IMR-90 (cell line): ENCODE measurements at regions not wholly inside any gene's neighbourhood (a gene's known extent, or its start where the extent isn't known, plus 50 kb on each side); places are given as distances from the start of the nearest gene placed in this dataset.

Source experiments
- ATAC-seq: fragments of 200-7000 bp; cut with Tn5 transposase; 2 replicates; pipeline ENCODE4 v1.9.1; 2020; ENCODE audit warnings: low read depth, mild to moderate bottlenecking, moderate library complexity
- BruUV-seq: library from RNA; stranded (reverse); fragments of 400-500 nt; replicated peaks from 2 replicates; lab custom pipeline; 2021; lab: Mats Ljungman, UMichigan
- CTCF ChIA-PET: fragments of 300-600 bp; formaldehyde crosslinking; extraction: SDS; loops from one replicate; lab custom pipeline; 2021; ENCODE audit warnings: antibody characterized with exemption; lab: Yijun Ruan, JAX
- POLR2A ChIA-PET: fragments of 300-600 bp; sonication (Branson Sonifier 250); formaldehyde crosslinking; loops from one replicate; lab custom pipeline; 2022; ENCODE audit warnings: antibody characterized with exemption; ENCODE audit not compliant: unreplicated experiment; lab: Charles Lee
- DNase-seq: peaks from one replicate; pipeline ENCODE4 v3.0.0; 2013
- H2AFZ ChIP-seq: replicated peaks from 2 replicates; pipeline ENCODE3; 2013; ENCODE audit warnings: low read length, mild to moderate bottlenecking; ENCODE audit not compliant: poor library complexity
- H2AK5ac ChIP-seq: 2 replicates; pipeline ENCODE4 v1.6.1; 2013; ENCODE audit warnings: low read depth, low read length, inconsistent platforms
- H2AK9ac ChIP-seq: replicated peaks from 2 replicates; pipeline ENCODE3; 2013; ENCODE audit warnings: mild to moderate bottlenecking, low read depth, low read length, moderate library complexity; ENCODE audit not compliant: poor library complexity
- H2BK120ac ChIP-seq: 2 replicates; pipeline ENCODE4 v1.6.1; 2013; ENCODE audit warnings: low read depth, low read length, inconsistent platforms
- H2BK15ac ChIP-seq: 3 replicates; pipeline ENCODE4 v1.6.1; 2013; ENCODE audit warnings: low read depth, low read length, inconsistent platforms
- H2BK20ac ChIP-seq: 2 replicates; pipeline ENCODE4 v1.6.1; 2013; ENCODE audit warnings: low read depth, mild to moderate bottlenecking, inconsistent platforms, low read length, moderate library complexity
- H2BK5ac ChIP-seq: 2 replicates; pipeline ENCODE4 v1.6.1; 2013; ENCODE audit warnings: mild to moderate bottlenecking, low read depth, low read length, inconsistent platforms; ENCODE audit not compliant: poor library complexity, severe bottlenecking
- H3K14ac ChIP-seq: replicated peaks from 2 replicates; pipeline ENCODE4 v1.6.1; 2013; ENCODE audit warnings: low read depth, low read length, inconsistent platforms
- H3K18ac ChIP-seq: 2 replicates; pipeline ENCODE4 v1.6.1; 2013; ENCODE audit warnings: low read depth, low read length, control low read depth
- H3K23ac ChIP-seq: 2 replicates; pipeline ENCODE4 v1.6.1; 2013; ENCODE audit warnings: low read depth, low read length, inconsistent platforms
- H3K27ac ChIP-seq: 2 replicates; pipeline ENCODE4 v1.5.1; 2013; ENCODE audit warnings: mild to moderate bottlenecking, control low read depth, low read length; ENCODE audit not compliant: insufficient read depth
- H3K27me3 ChIP-seq: 2 replicates; pipeline ENCODE4 v1.6.1; 2013; ENCODE audit warnings: low read length; ENCODE audit not compliant: control insufficient read depth, insufficient read depth
- H3K36me3 ChIP-seq: 2 replicates; pipeline ENCODE4 v1.6.1; 2013; ENCODE audit warnings: low read length, mixed read lengths; ENCODE audit not compliant: control insufficient read depth, insufficient read depth
- H3K4ac ChIP-seq: 2 replicates; pipeline ENCODE4 v1.6.1; 2013; ENCODE audit warnings: low read depth, low read length, inconsistent platforms
- H3K4me1 ChIP-seq: 2 replicates; pipeline ENCODE4 v1.6.1; 2013; ENCODE audit warnings: low read length, mixed read lengths; ENCODE audit not compliant: control insufficient read depth, insufficient read depth
- H3K4me2 ChIP-seq: 2 replicates; pipeline ENCODE4 v1.6.1; 2013; ENCODE audit warnings: low read depth, mild to moderate bottlenecking, control low read depth, low read length, moderate library complexity
- H3K4me3 ChIP-seq: 2 replicates; pipeline ENCODE4 v1.5.1; 2013; ENCODE audit warnings: low read depth, mild to moderate bottlenecking, control low read depth, low read length, moderate library complexity; ENCODE audit not compliant: insufficient read depth
- H3K56ac ChIP-seq: 2 replicates; pipeline ENCODE4 v1.6.1; 2013; ENCODE audit warnings: low read length, inconsistent platforms; ENCODE audit not compliant: insufficient read depth; ENCODE audit errors: extremely low read depth
- H3K79me1 ChIP-seq, 2 experiments: 2 replicates each; pipeline ENCODE4 v1.6.1; 2013; ENCODE audit warnings: low read length in 2 of 2, inconsistent platforms in 1 of 2, low read depth in 1 of 2
- H3K9ac ChIP-seq: 2 replicates; pipeline ENCODE4 v1.6.1; 2013; ENCODE audit warnings: low read depth, low read length, control low read depth
- H3K9me1 ChIP-seq: 2 replicates; pipeline ENCODE4 v1.6.1; 2013; ENCODE audit warnings: low read length, inconsistent platforms; ENCODE audit not compliant: insufficient read depth
- H3K9me3 ChIP-seq: 2 replicates; pipeline ENCODE4 v1.6.1; 2013; ENCODE audit warnings: low read length; ENCODE audit not compliant: control insufficient read depth, insufficient read depth
- H4K20me1 ChIP-seq: 2 replicates; pipeline ENCODE4 v1.6.1; 2013; ENCODE audit warnings: low read length, inconsistent platforms; ENCODE audit not compliant: insufficient read depth
- H4K5ac ChIP-seq: 2 replicates; pipeline ENCODE4 v1.6.1; 2013; ENCODE audit warnings: mild to moderate bottlenecking, low read depth, low read length, control low read depth
- H4K8ac ChIP-seq, 2 experiments: 2 replicates each; pipeline ENCODE4 v1.6.1; 2013; ENCODE audit warnings: low read depth in 2 of 2, low read length in 2 of 2, control low read depth in 1 of 2, inconsistent platforms in 1 of 2
- H4K91ac ChIP-seq: 2 replicates; pipeline ENCODE4 v1.6.1; 2013; ENCODE audit warnings: low read depth, low read length, inconsistent platforms; ENCODE audit not compliant: insufficient read depth
- BHLHE40 ChIP-seq: fragments of 150-350 bp; IDR thresholded peaks from 2 replicates; pipeline ENCODE4 v1.6.1; 2016; ENCODE audit warnings: mild to moderate bottlenecking, low read depth, low read length
- CEBPB ChIP-seq: IDR thresholded peaks from 2 replicates; pipeline ENCODE4 v1.6.1; 2012; ENCODE audit warnings: low read depth, low read length, improper control_type of control experiment
- CHD1 ChIP-seq: IDR thresholded peaks from 2 replicates; pipeline ENCODE4 v1.6.1; 2012; ENCODE audit warnings: low read depth, low read length, improper control_type of control experiment
- CTCF ChIP-seq: conservative IDR thresholded peaks from 2 replicates; pipeline ENCODE4 v1.5.1; 2012; ENCODE audit warnings: mild to moderate bottlenecking, low read depth, low read length, improper control_type of control experiment
- ELK1 ChIP-seq: fragments of 150-350 bp; IDR thresholded peaks from 2 replicates; pipeline ENCODE4 v1.6.1; 2016; ENCODE audit warnings: low read depth, mild to moderate bottlenecking, low read length, moderate library complexity, borderline replicate concordance
- FOS ChIP-seq: fragments of 150-350 bp; IDR thresholded peaks from 2 replicates; pipeline ENCODE4 v1.6.1; 2016; ENCODE audit warnings: low read depth, low read length
- MAFK ChIP-seq: IDR thresholded peaks from 2 replicates; pipeline ENCODE4 v1.6.1; 2012; ENCODE audit warnings: low read depth, low read length, improper control_type of control experiment
- MAZ ChIP-seq: IDR thresholded peaks from 2 replicates; pipeline ENCODE4 v1.6.1; 2012; ENCODE audit warnings: low read depth, mild to moderate bottlenecking, low read length, improper control_type of control experiment, moderate library complexity, borderline replicate concordance
- MXI1 ChIP-seq: IDR thresholded peaks from 2 replicates; pipeline ENCODE4 v1.6.1; 2012; ENCODE audit warnings: low read depth, mild to moderate bottlenecking, low read length, moderate library complexity, borderline replicate concordance
- RCOR1 ChIP-seq: IDR thresholded peaks from 2 replicates; pipeline ENCODE4 v1.6.1; 2012; ENCODE audit warnings: mild to moderate bottlenecking, low read length, improper control_type of control experiment; ENCODE audit not compliant: insufficient replicate concordance
- WGBS, 2 experiments: methylation state at CpG; one replicate each; pipeline versions ENCODE4 v1.1.5 to v1.1.7; 2013; ENCODE audit warnings: missing lambda C conversion rate in 2 of 2; ENCODE audit not compliant: insufficient read length in 1 of 2; ENCODE audit errors: extremely low coverage in 2 of 2; 5-methylcytosine and 5-hydroxymethylcytosine counted together
- dilution Hi-C: fragments of 300-500 bp; cut with HindIII; formaldehyde crosslinking; loops from one replicate; pipeline ENCODE4 v1.14.3; 2018; ENCODE audit warnings: low sequenced_read_pairs; ENCODE audit not compliant: unreplicated experiment
- in situ Hi-C: fragments of 300-500 bp; cut with MboI; formaldehyde crosslinking; loops from 3 replicates; pipeline ENCODE4 v1.14.3; 2019; ENCODE audit warnings: low sequenced_read_pairs, inconsistent platforms, mixed read lengths
- intact Hi-C: fragments of 100-400 bp; cut with micrococcal nuclease; formaldehyde crosslinking; loops from 2 replicates; pipeline ENCODE4 v1.10.0; 2022

- no peak overlapping the region for H2AK5ac ChIP-seq
- no peak overlapping the region for H3K9ac ChIP-seq
- H4K20me1 ChIP-seq, result no peaks in the 10 kb centered on the region
- DNase-seq (no peak), ATAC-seq (no peak)
- no peak overlapping the region for H2BK120ac ChIP-seq
- POLR2A ChIA-PET, result no interaction called here
- H3K36me3 ChIP-seq, result no peaks in the 10 kb centered on the region
- H3K9me3 ChIP-seq, result no peaks in the 10 kb centered on the region
- no peak overlapping the region for H3K14ac ChIP-seq
- no peak overlapping the region for H2BK5ac ChIP-seq
- H4K5ac ChIP-seq, result no peak overlapping the region
- no peak overlapping the region for H3K18ac ChIP-seq
- dilution Hi-C loops, result no loop called here
- H3K4ac ChIP-seq, result no peak overlapping the region
- 78% methylated on average over 1 of the region's 10 CpGs; no CpG with 5 or more reads in 1 of the 2 experiments for WGBS, 2 experiments
- no peak overlapping the region for H4K8ac ChIP-seq
- intact Hi-C loops, result no loop called here
- H3K79me1 ChIP-seq, result no peaks in the 10 kb centered on the region
- TF ChIP-seq CEBPB (no peak), MAFK (no peak), FOS (no peak), ELK1 (no peak), MXI1 (no peak), MAZ (no peak), CHD1 (no peak), BHLHE40 (no peak), RCOR1 (no peak), CTCF (no peak)
- CTCF ChIA-PET, result no interaction called here
- H3K4me2 ChIP-seq, result no peak overlapping the region
- H2AFZ ChIP-seq, result no peak overlapping the region
- no peak overlapping the region for H3K23ac ChIP-seq
- H3K4me3 ChIP-seq, result no peak overlapping the region
- no peak overlapping the region for H2AK9ac ChIP-seq
- BruUV-seq, result no TSS peak
- no peak overlapping the region for H4K91ac ChIP-seq
- in situ Hi-C loops, result no loop called here
- no peaks in the 10 kb centered on the region for H3K9me1 ChIP-seq
- H3K4me1 ChIP-seq, result no peaks in the 10 kb centered on the region
- peaks cover 35% of the 10 kb centered on the region; the same call in 1 of the 2 replicates for H3K27me3 ChIP-seq
- no peak overlapping the region for H2BK15ac ChIP-seq
- no peak overlapping the region for H3K56ac ChIP-seq
- no peak overlapping the region for H3K27ac ChIP-seq
- H2BK20ac ChIP-seq, result no peak overlapping the region
These were observed 75.3 kb upstream of the TNRC6C start for GRCh38 chr17:77883213-77883650.
